GM12891 (cell line): ENCODE measurements at regions not wholly inside any gene's neighbourhood (a gene's known extent, or its start where the extent isn't known, plus 50 kb on each side); places are given as distances from the start of the nearest gene placed in this dataset.

Experiments
- DNase-seq: peaks from one replicate; pipeline ENCODE4 v3.0.0; 2011; ENCODE audit warnings: low spot score; ENCODE audit not compliant: insufficient read length
- FAIRE-seq: peaks from 2 replicates; lab custom pipeline; 2011; peaks lifted over from hg19 to GRCh38; lab: Jason Lieb, UNC
- PAX5 ChIP-seq: IDR thresholded peaks from 2 replicates; pipeline ENCODE4 v1.6.1; 2011; ENCODE audit warnings: low read length, moderate library complexity, mild to moderate bottlenecking; ENCODE audit not compliant: insufficient read depth, severe bottlenecking
- POLR2A ChIP-seq: IDR thresholded peaks from 2 replicates; pipeline ENCODE4 v1.6.1; 2011; ENCODE audit warnings: low read depth, low read length, control low read depth
- POLR2AphosphoS5 ChIP-seq: IDR thresholded peaks from 2 replicates; pipeline ENCODE4 v1.6.1; 2011; ENCODE audit warnings: low read depth, low read length, control low read depth
- POU2F2 ChIP-seq: IDR thresholded peaks from 2 replicates; pipeline ENCODE4 v1.6.1; 2011; ENCODE audit warnings: low read depth, mild to moderate bottlenecking, control low read depth, low read length, moderate library complexity
- SPI1 ChIP-seq: IDR thresholded peaks from 2 replicates; pipeline ENCODE4 v1.6.1; 2011; ENCODE audit warnings: low read depth, low read length, control low read depth
- TAF1 ChIP-seq: IDR thresholded peaks from 2 replicates; pipeline ENCODE4 v1.6.1; 2011; ENCODE audit warnings: low read depth, low read length, control low read depth

- TF ChIP-seq SPI1, result no peak
- FAIRE-seq (no peak), DNase-seq (no peak)
Observed at GRCh38 chr18:28705482-28705881, 528.6 kb upstream of the CDH2 start.

GRCh38 chr18:28692337-28692736, 515.4 kb upstream of the CDH2 start:
- DNase-seq (no peak), FAIRE-seq (no peak)
- TF ChIP-seq POLR2A (no peak), PAX5 (no peak), POU2F2 (no peak), TAF1 (no peak), SPI1 (no peak), POLR2AphosphoS5 (no peak)

- DNase-seq (no peak), FAIRE-seq (no peak)
- no peak for TF ChIP-seq SPI1
- no peak for TF ChIP-seq POU2F2
- TF ChIP-seq POLR2A, result no peak
- TF ChIP-seq POLR2AphosphoS5, result no peak
- TF ChIP-seq TAF1, result no peak
- no peak for TF ChIP-seq PAX5
Observed at GRCh38 chr18:28691496-28691840, 514.5 kb upstream of the CDH2 start.

GRCh38 chr18:28690836-28691495, 514.0 kb upstream of the CDH2 start:
- no peak for TF ChIP-seq POLR2A
- no peak for TF ChIP-seq POLR2AphosphoS5
- no peak for TF ChIP-seq PAX5
- TF ChIP-seq SPI1, result no peak
- no peak for TF ChIP-seq POU2F2
- no peak for TF ChIP-seq TAF1
- FAIRE-seq, result no peak
- no peak for DNase-seq

GRCh38 chr18:28690100-28690499, 513.2 kb upstream of the CDH2 start:
- no peak for TF ChIP-seq POU2F2
- FAIRE-seq, result no peak
- DNase-seq, result no peak

GRCh38 chr18:28689588-28689987, 512.7 kb upstream of the CDH2 start:
- DNase-seq, result no peak
- TF ChIP-seq PAX5 (no peak), POLR2AphosphoS5 (no peak), SPI1 (no peak), POU2F2 (no peak), POLR2A (no peak), TAF1 (no peak)
- FAIRE-seq, result no peak

GRCh38 chr18:28684746-28685355, 507.9 kb upstream of the CDH2 start:
- FAIRE-seq (no peak), DNase-seq (no peak)
- TF ChIP-seq PAX5 (no peak), POU2F2 (no peak), POLR2AphosphoS5 (no peak), POLR2A (no peak), TAF1 (no peak), SPI1 (no peak)

GRCh38 chr18:28682912-28683311, 506.0 kb upstream of the CDH2 start:
- FAIRE-seq (no peak), DNase-seq (no peak)
- TF ChIP-seq POU2F2 (no peak), SPI1 (no peak), PAX5 (no peak), POLR2AphosphoS5 (no peak), TAF1 (no peak), POLR2A (no peak)

- no peak for DNase-seq
- FAIRE-seq, result no peak
- TF ChIP-seq TAF1 (no peak), POU2F2 (no peak), SPI1 (no peak), POLR2A (no peak), PAX5 (no peak), POLR2AphosphoS5 (no peak)
Observed at GRCh38 chr18:28669165-28669564, 492.2 kb upstream of the CDH2 start.

- FAIRE-seq (no peak), DNase-seq (no peak)
- no peak for TF ChIP-seq TAF1
- no peak for TF ChIP-seq POU2F2
- TF ChIP-seq POLR2AphosphoS5, result no peak
- TF ChIP-seq POLR2A, result no peak
Observed at GRCh38 chr18:28666216-28666615, 489.3 kb upstream of the CDH2 start.
